ENCODE measurements at regions not wholly inside any gene's neighbourhood (a gene's known extent, or its start where the extent isn't known, plus 50 kb on each side); places are given as distances from the start of the nearest gene placed in this dataset.
A peak's percentile ranks its signal among the peaks of the same experiment; 100 is the strongest.
"Not testable (repeated sequence)": the region's sequence is repeated elsewhere in the genome, so short reads cannot be mapped to it uniquely, and the experiment has no call there.

DNA sequence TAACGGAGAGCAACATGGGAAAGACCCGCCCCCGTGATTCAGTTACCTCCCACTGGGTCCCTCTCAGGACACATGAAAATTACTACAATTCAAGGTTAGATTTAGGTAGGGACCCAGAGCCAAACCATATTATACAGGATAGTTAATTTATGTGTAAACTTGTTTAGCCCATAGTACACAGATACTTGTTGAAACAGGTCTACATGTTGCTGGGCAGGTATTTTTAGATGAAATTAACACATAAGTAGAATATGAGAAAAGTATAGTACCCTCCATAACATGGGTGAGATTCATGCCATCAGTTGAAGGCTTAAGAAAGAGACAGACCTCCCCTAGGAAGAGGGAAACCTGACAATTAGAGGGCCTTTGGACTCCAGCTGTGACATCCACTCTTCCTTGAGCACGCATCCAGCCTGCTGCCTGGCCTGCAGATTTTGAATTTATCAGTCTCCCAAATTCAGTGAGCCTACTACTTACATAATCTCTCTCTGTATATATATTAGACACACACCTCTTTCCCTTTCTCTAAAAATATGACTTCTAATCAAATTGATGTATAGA is 463.5 kb upstream of the NETO1 start:
- no peak for DNase-seq (ENCODE audit: extremely low read depth in 1 of 11, low read depth in 9 of 11, low spot score in 4 of 11)

GRCh38 chr18:73330106-73330505 is 462.3 kb upstream of the NETO1 start:
- DNase-seq (ENCODE audit: extremely low read depth in 1 of 11, low read depth in 9 of 11, low spot score in 4 of 11) = not testable (repeated sequence)

DNA sequence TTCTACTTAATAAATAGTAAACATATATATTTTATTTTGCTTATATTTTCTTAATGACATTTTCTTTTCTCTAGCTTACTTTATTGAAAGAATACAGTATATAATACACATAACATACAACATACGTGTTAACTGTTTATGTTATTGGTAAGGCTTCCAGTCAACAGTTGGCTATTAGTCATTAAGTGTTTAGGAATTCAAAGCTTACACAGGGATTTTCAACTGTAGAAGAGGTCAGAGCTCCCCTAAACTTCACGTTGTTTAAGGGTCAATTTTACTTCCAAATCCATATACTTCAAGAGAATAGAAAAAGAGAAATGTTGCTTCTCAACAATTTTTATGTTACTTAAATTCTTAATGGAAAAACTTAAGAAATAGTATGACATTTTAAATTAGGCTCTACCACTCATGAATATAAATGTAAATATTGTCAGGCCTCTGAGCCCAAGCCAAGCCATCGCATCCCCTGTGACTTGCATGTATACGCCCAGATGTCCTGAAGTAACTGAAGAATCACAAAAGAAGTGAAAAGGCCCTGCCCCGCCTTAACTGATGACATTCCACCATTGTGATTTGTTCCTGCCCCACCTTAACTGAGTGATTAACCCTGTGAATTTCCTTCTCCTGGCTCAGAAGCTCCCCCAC is 456.5 kb upstream of the NETO1 start:
- DNase-seq (ENCODE audit: extremely low read depth in 1 of 11, low read depth in 9 of 11, low spot score in 4 of 11) = not testable (repeated sequence)

- DNase-seq (ENCODE audit: extremely low read depth in 1 of 11, low read depth in 9 of 11, low spot score in 4 of 11) = no peak
Observed at GRCh38 chr18:73318739-73319479, 451.1 kb upstream of the NETO1 start.

GRCh38 chr18:73316513-73316912 is 448.7 kb upstream of the NETO1 start:
- DNase-seq (ENCODE audit: extremely low read depth in 1 of 11, low read depth in 9 of 11, low spot score in 4 of 11) = no peak

GRCh38 chr18:73315381-73315780 is 447.6 kb upstream of the NETO1 start:
- no peak for DNase-seq (ENCODE audit: extremely low read depth in 1 of 11, low read depth in 9 of 11, low spot score in 4 of 11)

- no peak for DNase-seq (ENCODE audit: extremely low read depth in 1 of 11, low read depth in 9 of 11, low spot score in 4 of 11)
Observed at GRCh38 chr18:73313476-73313875, 445.7 kb upstream of the NETO1 start.

GRCh38 chr18:73296686-73297085 is 428.9 kb upstream of the NETO1 start:
- no peak for DNase-seq (ENCODE audit: extremely low read depth in 1 of 11, low read depth in 9 of 11, low spot score in 4 of 11)

- no peak for DNase-seq (ENCODE audit: extremely low read depth in 1 of 11, low read depth in 9 of 11, low spot score in 4 of 11)
Observed at GRCh38 chr18:73292156-73292555, 424.4 kb upstream of the NETO1 start.

DNA sequence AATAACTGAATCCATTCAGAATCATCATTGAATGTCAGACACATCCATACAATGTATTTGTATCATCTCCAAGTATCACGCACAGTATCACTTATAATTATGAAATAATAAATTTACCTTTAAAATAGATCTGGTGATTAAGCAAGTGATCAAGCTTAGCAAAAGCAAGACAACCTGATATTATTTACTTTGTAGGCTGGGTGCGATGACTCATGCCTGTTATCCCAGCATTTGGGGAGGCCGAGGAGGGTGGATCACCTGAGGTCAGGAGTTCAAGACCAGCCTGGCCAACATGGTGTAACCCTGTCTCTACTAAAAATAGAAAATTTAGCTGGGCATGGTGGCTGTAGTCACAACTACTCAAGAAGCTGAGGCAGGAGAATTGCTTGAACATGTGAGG is 421.0 kb upstream of the NETO1 start:
- no peak for DNase-seq (ENCODE audit: extremely low read depth in 1 of 11, low read depth in 9 of 11, low spot score in 4 of 11)

GRCh38 chr18:73286584-73286983 is 418.8 kb upstream of the NETO1 start:
- DNase-seq (ENCODE audit: extremely low read depth in 1 of 11, low read depth in 9 of 11, low spot score in 4 of 11) = no peak

DNA sequence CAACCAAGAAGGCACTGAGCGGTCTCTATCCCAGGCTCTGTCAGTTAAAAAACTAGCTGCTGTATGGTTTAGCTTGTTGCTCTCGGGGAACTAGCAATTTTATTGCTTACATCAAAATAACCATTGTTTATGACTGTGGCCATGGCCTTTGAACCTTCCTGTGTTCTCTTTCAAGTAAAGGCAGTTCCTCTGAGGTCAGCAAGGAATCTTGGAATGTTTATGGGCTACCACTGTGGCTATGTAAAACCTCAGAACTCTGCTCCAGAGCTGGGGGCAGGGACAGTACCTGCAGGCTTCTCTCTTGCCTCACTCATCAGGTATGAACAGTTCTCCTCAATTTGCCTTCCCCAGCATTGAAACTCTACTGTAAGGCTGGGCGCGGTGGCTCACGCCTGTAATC is 416.0 kb upstream of the NETO1 start:
- DNase-seq (ENCODE audit: extremely low read depth in 1 of 11, low read depth in 9 of 11, low spot score in 4 of 11) = peak in 10 of 11 donors; percentile 6 to 41 (median 15)

- no peak for DNase-seq (ENCODE audit: extremely low read depth in 1 of 11, low read depth in 9 of 11, low spot score in 4 of 11)
Observed at GRCh38 chr18:73283032-73283431, 415.2 kb upstream of the NETO1 start.

DNA sequence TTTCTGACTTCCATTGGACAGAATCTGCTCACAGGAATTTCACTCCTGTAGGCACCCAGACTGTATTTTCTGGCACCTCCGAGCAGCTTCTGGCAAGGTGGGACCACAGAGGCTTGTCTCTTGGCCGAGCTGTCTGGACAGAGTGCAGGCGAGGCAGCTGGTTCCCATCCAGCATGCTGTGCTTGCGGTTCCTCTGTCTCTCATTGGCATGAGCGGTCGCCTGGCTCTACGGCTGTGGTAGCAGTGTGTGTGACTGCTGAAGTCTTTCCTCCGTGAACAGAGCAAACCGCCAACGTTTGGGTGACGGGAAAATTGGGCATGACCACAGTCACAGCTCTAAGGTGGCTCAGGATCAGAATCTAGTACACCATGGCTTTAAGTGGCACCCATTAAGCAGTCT is 411.7 kb upstream of the NETO1 start:
- no peak for DNase-seq (ENCODE audit: extremely low read depth in 1 of 11, low read depth in 9 of 11, low spot score in 4 of 11)

DNA sequence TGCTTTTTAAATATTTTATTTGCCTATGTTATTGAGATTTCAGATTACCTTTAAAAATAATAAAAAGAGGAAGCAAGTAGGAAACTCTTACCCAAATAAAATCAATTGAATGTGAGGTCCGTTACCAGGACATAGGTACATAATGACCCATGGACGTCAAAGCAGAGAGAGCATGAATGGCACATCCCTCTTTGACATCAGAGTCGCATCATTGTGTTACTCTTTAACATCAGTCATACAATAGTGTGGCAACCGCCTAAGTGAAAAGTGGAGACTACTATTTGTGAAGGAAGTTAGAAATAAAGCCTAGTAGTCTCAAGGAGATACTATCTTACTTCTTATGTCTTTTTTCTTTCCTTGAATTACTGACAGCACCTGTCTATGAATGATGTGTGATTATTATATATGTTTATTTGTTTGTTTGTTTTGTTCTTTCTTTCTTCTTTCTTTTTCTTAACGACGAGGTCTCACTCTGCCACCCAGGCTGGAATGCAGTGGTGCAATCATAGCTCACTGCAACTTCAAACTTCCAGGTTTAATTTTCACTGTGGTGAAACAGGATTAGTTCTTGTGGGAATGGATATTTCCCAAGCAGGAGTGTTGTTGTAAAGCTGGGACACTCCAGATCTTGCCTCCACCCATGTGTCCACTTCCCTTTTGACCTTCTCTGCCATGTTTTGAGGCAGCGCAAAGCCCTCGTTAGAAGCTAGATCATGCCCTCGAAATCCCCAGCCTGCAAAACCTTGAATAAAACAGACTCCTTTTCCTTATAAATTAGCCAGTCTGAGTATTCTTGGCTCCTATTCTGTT is 407.2 kb upstream of the NETO1 start:
- DNase-seq (ENCODE audit: extremely low read depth in 1 of 11, low read depth in 9 of 11, low spot score in 4 of 11) = no peak

GRCh38 chr18:73270920-73271634 is 403.3 kb upstream of the NETO1 start:
- no peak for DNase-seq (ENCODE audit: extremely low read depth in 1 of 11, low read depth in 9 of 11, low spot score in 4 of 11)

- no peak for DNase-seq (ENCODE audit: extremely low read depth in 1 of 11, low read depth in 9 of 11, low spot score in 4 of 11)
Observed at GRCh38 chr18:73264562-73264921, 396.8 kb upstream of the NETO1 start.

DNA sequence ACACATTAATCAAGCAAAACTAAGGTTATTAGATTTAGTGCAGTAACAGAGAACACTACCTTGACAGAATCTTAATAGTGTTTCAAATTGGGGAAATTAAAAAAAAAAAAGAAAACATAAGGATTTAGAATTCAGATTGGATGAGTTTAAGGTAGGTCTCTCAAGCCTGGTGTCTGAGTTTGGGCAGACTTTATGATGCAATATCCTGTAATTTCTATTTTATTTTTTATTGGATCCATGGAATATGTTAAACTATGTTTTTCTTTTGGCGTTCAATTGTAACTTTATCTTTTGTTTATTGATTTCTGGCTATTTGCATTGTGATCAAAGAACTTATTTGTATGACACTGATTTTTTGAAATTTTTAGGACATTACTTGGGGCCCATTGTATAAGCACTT is 394.1 kb upstream of the NETO1 start:
- no peak for DNase-seq (ENCODE audit: extremely low read depth in 1 of 11, low read depth in 9 of 11, low spot score in 4 of 11)

DNA sequence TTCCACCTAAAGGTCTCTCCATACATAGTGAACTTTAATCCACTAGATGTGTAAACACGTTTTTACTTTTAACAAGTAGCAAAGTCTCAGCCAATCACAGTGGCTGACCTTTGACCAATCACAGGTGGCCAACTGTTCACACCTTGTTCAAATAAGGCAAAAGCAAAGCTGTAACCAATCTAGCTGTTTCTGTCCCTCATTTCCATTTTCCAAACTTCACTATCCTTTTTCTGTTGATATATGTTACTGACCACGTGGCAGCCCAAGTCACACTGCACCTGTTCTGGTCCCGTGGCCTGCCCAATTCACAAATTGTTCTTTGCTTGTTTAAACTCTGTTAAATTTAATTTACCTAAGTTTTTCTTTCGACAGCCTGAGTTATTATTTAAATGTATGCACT is 393.5 kb upstream of the NETO1 start:
- no peak for DNase-seq (ENCODE audit: extremely low read depth in 1 of 11, low read depth in 9 of 11, low spot score in 4 of 11)

Data from renal cortex interstitium (tissue), 11 donors.